ENCODE measurements at regions not wholly inside any gene's neighbourhood (a gene's known extent, or its start where the extent isn't known, plus 50 kb on each side); places are given as distances from the start of the nearest gene placed in this dataset.

DNA sequence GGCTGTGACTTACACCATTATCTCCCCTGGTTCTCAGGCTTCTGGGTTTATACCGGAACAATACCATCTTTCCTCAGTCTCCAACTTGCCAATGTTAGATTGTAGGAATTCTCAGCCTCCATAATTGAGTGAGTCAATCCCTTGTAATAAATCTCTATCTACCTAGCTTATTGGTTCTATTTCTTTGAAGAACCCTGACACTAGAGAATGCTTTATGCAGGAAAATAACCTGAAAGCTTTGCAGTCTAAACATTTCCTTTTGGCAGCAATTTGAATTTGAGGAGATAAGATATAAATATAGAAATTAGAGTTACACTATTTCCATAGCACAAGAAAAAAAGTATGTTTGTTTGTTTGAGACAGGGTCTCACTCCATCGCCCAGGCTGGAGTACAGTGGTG is 278.1 kb upstream of the CDH18 start:
- DNase-seq, result no peak

DNA sequence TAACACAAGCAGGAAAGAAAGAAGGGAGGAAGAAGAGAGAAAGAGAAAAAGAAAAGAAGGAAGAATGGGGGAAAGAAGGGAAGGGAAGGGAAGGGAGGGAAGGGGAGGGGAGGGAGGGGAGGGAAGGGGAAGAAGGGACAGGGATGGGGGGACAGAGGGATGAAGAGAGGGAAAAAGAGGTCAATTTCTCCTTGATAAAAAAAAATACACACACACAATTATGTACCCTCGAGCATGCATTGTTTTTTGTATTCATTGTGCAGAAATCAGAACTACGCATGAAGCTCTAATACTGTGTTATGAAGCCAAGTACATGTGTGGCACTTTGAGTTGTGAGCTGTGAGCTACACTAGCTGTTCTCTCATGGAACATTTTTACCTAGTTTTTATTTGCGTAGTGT is 274.9 kb upstream of the CDH18 start:
- DNase-seq, result no peak

DNA sequence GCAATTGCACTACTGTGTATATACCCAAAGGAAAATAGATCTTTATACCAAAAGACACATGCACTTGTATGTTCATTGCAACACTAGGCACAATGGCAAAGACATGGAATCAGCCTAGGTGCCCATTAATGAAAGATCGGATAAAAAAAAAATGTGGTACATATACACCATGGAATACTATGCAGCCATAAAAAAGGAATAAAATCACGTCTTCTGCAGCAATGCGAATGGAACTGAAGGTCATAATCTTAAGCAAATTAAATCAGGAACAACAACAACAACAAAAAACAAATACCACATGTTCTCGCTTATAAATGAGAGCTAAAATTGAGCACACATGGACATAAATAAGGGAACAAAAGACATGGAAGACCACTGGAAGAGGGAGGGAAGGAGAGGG is 266.7 kb upstream of the CDH18 start:
- no peak for DNase-seq

DNA sequence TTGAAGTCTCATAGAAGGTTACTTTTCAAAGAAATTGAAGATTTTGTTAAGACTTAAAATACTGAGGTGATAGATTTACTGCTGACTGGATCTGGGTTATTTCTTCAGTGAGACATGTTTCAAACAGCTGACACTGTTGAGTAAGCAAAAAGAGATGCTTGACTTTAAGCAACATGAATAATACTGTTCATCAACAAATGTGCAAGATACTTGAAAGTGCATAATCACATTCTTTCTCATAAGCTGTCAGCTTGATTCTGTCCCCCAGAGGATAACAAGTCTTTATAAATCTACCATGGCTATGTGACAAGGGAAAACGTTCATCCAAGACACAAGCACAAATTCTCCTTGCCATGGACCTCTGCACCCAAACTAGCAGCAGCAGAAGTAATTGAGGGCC is 260.1 kb upstream of the CDH18 start:
- DNase-seq, result no peak

DNA sequence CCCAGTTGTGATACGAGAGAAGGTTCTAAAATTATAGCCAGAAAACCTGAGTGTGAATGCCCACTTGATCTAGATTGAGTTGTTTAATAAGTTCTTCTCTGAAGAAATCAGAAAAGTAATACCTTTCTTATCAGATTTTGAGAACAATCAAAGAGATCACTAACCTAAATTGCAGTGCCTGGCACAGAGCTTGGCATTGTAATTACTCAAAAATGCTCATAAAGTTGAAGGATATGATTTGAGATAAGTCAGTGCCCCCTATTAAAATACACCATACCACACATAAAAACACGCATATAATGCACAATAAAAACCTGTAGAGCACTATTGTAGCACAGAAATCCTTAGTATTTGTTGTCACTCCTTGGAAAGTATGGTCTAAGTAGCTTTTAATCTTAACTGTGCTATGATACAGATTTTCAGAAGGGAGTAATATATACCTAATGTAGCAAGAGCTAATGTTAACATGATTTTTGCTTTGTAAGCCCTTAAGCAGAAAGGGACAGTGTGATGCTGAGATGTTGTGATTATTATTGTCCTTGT is 257.5 kb upstream of the CDH18 start:
- no peak for DNase-seq

DNA sequence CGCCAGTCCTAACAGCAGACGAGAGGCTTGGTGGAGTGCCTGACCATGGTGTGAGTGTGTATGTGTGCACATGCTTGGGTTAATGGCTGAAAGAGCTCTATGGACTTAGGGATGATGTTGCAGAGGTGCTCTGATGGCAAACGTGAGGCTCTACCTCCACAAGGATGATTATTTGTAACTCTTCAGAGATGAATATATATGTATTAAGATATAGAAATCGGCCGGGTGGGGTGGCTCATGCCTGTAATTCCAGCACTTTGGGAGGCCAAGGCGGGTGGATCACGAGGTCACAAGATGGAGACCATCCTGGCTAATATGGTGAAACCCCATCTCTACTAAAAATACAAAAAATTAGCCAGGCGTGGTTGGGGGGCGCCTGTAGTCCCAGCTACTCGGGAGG is 253.4 kb upstream of the CDH18 start:
- DNase-seq, result no peak

DNA sequence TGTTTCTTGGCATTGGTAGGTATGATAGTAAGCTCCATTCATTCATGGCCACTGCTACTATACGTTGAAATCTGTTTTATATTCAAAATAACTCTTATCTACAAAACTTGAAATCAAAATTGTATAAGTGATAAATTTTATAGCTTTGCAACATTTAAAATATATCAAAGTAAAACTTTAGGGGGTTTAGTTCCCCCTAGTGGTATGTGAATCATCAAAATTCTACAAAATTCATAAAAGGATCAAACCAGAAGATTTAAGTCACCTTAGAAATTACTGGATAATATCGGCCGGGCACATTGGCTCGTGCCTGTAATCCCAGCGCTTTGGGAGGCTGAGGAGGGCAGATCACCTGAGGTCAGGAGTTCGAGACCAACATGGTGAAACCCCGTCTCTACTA is 243.0 kb upstream of the CDH18 start:
- no peak for DNase-seq

DNA sequence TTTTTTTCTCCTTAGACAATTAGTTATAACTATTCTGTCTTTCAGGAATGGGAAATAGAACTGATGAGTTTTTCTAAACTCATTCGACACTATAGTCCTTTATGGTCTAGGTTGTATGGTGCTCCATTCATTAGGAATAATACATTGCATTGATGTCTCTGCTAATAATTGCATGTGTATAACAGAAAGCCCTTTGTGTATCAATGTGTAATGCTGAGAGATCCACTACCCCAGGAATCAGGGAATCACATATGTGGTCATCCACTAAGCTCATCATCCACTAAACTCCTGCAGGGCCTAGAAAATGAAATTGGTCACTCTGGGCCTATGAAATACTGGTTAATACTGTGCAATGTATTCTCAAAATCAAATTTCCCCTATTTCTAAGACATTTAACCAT is 242.0 kb upstream of the CDH18 start:
- no peak for DNase-seq

DNA sequence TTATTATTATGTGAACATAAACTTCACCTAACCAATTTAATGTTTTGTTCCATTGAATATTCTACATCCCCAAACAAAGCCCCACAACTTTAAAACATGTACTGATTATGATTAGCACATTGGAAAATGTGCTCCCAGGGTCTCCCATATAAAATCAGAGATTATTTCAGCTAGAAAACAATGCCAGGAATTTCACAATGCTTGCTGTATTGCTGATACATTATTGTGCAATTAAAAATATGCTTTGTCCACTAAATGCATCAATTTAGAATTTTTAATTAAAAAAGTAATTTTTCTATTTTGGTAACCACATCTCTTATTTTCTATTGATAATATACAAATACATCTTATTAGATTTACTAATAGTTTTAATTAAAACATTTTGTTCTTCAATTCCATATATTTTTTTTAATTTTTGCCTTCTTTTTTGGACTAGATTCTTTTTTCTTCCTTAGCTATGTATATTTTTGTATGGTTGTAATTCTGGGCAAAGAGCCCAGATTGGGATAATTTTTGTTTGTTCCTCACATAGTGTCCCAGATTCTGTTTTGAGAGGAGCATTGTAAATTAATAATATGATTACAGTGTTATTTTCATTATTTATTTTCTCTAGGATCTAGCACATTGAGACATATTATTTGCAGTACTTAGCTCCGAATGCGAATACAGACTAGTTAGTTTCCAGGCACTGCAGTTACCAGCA is 241.5 kb upstream of the CDH18 start:
- no peak for DNase-seq

DNA sequence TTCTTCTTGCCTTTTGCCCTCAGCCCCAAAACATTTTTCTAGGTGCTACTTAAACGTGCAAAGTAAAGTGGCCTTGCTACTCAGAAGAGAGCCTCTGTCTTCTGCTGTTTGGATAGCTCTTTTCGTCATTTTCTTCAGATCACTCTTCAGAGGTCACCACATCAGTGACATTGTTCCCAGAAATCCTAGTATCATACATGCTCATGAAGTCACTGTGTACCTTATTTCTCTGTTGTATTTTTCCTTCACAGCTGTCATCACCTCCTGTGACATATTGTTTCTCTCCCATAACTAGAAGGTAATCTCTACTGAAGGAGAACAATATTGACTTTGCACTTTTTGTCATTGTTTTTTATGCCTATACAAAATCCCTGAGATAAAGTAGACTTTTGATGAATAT is 237.0 kb upstream of the CDH18 start:
- DNase-seq, result peak; percentile 84

DNA sequence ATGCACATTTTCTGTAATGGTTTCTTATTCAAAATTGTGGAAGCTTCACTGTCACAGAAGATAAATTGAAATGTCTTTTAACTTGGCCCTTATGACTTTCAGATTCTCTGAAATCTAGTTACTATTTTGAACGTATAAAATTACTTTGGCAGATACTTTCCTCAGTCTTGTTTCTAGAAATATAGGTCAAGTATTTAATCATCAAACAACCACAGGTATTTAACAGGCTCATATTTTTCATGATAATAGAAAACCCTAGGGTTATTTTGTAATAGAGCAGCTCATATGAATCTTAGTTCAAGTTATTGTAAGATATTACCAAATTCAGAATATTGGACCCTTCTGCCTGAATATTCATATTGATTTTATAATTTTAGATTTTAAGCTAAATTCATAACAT is 236.0 kb upstream of the CDH18 start:
- DNase-seq, result no peak

DNA sequence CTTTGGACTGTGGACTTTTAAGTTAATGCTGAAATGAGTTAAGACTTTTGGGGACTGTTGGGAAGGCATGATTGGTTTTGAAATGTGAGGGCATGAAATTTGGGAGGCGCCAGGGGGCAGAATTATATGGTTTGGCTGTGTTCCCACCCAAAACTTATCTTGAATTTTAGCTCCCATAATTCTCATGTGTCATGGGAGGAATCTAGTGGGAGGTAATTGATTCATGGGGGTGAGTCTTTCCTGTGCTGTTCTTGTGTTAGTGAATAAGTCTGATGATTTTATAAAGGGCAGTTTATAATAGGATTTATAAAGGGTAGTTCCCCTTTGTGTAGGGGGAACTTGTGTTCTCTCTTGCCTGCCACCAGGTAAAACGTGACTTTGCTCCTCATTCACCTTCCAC is 235.5 kb upstream of the CDH18 start:
- no peak for DNase-seq

DNA sequence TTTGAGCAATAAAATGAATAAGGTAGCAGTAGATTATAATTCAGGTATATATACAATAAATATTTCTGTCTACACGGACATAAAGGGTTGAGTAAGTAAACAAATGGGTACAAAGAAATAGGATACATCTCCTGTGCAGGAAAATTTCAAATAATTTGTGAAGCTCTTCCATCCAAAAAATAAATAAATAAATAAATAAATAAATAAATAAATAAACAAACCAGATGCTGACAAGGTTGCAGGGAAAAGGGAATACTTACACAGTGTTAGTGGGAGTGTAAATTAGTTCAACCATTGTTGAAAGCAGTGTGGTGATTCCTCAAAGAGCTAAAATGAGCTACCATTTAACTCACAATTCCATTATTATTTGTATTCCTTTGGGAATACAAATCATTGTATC is 227.3 kb upstream of the CDH18 start:
- no peak for DNase-seq

DNA sequence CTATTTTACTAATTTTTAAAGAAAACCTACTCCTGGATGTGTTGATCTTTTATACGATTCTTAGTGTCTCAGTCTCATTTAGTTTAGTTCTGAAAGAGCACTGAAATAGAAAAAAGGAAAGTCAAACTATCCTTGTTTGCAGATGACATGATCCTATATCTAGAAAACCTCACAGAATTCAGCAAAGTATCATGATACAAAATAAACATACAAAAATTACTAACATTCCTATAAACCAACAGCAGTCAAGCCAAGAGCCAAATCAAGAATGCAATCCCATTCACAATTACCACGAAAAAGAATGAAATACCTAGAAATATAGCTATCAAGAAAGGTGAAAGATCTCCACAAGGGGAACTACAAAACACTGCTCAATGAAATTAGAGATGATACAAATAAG is 225.8 kb upstream of the CDH18 start:
- no peak for DNase-seq

DNA sequence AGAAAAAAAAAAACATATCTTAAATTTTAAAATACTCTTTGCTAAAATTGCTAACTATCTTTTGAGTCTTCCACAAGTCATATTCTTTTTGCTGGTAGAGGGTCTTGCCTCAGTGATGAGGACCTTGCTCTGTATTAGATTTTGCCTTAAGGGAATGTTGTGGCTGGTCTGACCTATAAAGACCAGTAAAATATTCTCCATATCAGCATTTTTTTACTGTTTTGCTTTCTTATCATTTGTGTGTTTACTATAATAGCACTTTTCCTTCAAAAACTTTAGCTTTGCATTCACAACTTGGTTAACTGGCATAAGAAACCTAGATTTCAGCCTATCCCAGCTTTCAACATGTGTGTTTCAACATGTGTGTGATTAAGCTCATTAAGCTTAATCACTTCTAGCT is 224.7 kb upstream of the CDH18 start:
- no peak for DNase-seq

DNA sequence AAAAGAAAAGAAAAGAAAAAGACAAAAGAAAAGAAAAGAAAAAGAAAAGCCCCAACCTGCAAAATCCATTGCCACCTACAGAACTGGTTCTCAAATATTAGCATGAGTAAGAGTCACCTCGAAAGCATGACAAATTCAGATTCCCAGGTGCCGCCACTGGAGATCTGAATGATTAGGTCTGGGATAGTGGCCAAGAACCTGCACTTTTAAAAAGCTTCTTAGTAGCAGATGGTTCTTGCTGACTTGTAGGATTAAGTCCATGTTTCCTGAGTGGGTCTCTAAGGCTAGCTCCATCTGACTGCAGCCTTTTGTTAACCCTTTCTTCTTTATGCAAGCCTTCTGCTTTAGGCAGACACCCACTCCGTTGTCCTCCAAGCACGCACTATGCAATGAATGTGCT is 178.5 kb upstream of the CDH18 start:
- no peak for DNase-seq

DNA sequence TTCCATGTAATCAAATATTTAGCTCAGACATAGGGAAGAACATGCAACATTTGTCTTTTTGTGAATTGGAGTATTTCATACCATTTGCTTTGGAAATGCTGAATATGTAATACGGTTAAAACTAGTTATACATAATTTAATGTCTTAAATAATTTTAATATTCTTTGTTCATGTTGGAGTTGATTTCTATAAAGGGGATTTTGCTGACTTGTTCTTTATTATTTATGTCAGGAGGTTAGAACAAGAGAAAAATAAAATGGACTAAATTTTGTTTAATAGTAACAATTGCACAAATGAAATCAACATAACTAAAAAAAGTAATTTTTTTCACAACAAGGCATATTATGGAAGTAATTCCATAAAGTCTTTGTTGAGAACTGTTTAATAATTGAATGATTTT is 170.0 kb upstream of the CDH18 start:
- no peak for DNase-seq

DNA sequence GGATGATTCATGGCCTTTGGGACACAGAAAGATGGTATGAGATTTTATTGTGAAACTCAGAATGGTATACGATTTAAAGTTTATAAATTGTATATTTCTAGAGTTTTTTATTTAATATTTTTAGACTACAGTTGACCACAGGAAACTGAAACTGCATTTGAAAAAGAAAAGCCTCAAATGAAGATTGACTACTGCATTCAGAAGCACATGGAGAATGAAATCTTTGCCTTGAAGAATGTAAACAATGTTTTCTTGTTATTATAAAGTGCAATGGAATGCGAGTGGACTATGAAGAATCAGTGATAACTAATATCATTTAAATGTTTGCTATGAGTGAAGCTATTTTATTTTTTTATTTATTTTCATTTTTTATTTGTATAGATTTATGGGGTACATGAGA is 169.1 kb upstream of the CDH18 start:
- DNase-seq, result no peak

DNA sequence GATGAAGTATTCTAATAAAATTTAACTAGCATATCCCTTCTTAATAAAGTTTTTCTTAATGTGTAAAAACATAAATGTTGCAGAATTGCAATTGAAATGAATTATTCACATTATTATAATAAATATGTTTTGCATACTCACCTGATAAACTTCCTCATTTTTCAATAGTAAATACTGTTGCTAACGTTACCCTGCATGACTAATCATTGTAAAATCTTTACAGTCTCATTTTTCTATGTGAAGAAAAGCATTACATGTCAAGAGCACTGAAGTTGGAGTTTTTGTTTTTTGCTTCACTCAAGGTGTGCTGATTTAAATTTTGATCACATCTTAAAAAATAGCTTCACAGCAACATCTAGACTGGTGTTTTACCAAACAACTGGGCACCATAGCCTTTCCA is 157.2 kb upstream of the CDH18 start:
- no peak for DNase-seq

DNA sequence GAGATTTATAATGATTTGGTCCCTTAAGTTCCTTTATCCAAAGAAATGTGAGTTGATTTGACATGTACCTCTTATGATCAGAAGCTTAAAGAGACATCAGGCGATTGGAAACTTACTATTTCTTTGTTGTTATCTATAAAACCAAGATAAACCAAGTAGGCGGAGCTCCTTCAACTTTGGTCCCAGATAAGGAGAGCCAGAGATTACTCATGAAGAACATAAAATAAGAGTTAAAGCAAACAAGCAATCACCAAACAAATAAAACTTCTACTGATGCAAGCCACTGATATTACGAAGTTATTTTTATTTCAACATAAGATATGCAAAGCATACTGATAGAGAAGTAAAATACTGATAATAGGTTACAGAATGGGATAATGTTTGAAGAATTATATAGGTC is 141.5 kb upstream of the CDH18 start:
- DNase-seq, result no peak

DNA sequence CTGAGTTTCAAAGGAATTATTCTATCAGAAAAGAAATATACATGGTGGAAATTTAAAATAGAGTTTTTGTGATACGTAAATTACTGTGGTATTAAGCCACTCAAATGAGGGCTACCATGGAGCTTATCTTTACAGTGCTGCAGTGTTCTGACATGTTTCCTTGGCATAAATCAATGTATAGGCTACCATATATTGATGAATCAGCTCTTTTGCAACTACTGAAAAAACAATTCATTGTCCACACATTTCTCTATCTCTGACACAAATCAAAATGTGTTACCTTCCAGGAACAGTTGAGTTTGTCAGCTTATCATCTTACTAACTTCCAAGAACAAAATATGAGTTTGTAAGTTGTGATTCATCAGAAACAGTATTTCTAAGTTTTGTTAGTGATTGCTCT is 140.3 kb upstream of the CDH18 start:
- no peak for DNase-seq

DNA sequence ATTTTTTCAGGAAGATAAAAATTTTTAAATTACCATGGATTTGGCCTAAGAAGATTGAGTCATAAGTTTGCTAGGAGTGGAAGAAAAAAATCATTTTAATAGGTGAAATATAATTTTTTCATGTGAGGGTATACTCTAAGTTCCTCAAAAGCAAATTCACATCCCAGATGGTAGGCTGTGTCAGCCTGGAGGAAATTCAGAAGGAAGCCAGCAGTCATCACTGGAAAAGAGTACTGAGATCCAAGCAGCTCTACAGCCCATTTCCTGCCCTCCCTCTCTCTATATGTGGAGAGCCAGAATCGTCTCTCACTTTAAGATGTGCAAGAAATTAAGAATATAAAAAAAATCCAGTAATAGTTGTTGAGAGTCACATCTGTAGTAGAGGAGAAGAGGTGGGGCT is 126.5 kb upstream of the CDH18 start:
- no peak for DNase-seq

DNA sequence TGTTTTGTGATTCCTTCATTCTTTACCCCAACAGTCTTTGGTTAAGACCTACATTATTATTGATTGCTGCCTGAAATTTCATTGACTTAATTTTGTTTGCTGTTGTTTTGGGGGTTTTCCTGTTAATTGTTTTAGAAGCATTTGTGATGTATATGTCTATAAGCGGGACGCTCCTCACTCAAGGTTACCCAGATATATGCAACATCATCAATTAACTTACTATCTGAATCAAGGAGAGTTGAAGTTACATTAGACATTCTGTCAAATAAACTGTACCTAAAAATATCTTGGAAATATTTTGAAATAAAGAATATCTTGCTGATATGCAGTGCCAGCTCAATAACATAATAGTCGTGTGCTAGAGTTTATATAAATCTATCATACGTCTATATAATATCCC is 125.9 kb upstream of the CDH18 start:
- DNase-seq, result no peak

DNA sequence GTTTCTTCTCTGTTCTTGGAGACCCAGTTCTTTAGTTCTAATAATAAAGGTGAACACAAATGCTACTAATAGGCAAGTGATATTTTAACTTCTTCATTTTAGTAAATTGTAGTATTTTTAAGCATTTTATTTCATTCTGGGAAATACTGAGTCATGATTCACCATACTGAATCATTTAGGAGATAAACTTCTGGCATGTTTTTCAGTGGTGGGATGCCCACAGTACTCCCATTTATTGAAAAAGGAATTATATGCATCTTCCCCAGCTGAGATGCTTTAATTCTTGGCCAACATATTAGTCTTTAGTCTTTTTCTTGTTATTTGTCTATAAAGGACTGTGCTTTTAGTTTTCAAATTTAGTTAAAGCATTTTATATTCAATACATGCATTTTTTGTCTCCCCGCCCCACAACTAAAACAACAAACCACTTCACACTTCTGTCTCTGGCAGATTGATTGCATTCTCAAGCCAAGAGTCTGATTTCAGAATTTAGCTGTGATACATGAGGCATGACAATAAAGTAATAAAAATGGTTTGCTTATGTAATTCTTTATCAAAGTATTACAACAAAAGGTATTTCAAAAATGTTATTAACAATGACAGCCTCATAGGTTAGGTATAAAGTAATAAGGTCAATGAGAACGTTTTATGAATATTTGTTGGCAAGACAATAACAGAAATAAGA is 125.2 kb upstream of the CDH18 start:
- DNase-seq, result peak; percentile 99

DNA sequence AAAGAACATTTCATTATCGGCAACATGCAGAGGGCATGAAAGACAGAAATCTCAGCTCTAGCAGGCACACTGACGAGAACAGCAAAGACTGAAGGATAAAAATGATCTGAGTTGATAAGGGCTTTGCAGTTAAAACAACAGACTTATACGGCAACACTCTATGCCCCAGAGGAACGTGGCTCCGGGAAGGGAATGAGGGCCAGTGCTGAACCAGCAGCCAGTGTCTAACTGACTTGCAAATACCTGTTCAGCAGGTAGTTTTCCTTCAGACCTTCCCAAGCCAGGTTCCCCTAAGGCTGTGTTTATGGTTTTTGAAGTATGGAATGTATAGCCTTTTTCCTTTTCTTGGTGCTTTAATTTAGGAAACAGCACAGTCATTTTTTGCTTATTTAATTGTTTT is 121.3 kb upstream of the CDH18 start:
- DNase-seq, result no peak

All from SHP77 treated with DMSO at 0.1 percent for 48 hours (cell line).